ENCODE measurements at regions not wholly inside any gene's neighbourhood (a gene's known extent, or its start where the extent isn't known, plus 50 kb on each side); places are given as distances from the start of the nearest gene placed in this dataset.
A peak's percentile ranks its signal among the peaks of the same experiment; 100 is the strongest.

DNA sequence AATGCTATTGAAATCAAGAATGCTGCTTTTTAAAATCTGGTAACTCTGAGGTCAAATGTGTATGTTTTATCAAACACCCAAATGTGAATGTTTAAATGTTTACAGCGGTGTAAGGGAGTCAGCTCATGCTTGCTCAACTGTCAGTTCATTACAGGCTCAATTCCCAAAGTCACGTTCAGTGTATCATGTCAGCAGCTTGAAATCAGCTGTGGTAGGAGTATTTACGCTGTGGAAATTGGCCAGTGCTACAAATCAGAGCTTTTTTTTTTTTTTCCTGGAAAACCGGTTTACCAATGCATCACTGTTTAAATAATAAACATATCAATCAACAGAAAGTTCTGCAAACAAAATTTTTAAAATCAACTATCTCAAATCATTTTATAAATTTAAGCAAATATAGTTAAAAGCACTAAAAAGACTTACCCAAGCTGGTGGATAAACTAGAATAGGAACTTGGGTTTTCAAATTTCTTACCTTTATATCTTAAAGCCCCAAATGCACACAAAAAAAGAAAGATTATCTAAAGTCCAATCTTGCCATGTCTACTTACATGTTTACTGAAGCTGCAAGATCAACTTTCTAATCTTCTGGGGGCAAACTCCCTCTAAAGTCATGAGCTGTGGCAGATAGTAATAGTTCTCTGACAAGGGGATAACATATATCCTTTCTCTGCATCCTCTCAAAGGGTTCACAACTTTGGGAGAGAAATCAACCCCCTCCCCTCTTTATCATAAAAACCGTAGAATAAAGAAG lies 57.6 kb upstream of the GRAMD2B start:
- no peak overlapping the region for H3K4me3 ChIP-seq (ENCODE audit: low read depth, low read length)
- TF ChIP-seq, protein P1, sequence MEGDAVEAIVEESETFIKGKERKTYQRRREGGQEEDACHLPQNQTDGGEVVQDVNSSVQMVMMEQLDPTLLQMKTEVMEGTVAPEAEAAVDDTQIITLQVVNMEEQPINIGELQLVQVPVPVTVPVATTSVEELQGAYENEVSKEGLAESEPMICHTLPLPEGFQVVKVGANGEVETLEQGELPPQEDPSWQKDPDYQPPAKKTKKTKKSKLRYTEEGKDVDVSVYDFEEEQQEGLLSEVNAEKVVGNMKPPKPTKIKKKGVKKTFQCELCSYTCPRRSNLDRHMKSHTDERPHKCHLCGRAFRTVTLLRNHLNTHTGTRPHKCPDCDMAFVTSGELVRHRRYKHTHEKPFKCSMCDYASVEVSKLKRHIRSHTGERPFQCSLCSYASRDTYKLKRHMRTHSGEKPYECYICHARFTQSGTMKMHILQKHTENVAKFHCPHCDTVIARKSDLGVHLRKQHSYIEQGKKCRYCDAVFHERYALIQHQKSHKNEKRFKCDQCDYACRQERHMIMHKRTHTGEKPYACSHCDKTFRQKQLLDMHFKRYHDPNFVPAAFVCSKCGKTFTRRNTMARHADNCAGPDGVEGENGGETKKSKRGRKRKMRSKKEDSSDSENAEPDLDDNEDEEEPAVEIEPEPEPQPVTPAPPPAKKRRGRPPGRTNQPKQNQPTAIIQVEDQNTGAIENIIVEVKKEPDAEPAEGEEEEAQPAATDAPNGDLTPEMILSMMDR (IDR thresholded peaks at IDR 0.05; ENCODE audit: insufficient read depth, low read depth, low read length) = no peak
- DNase-seq (ENCODE audit: low read depth) = no peak

- no peak for DNase-seq (ENCODE audit: low read depth)
- no peak overlapping the region for H3K4me3 ChIP-seq (ENCODE audit: low read depth, low read length)
- TF ChIP-seq, protein P1 (IDR thresholded peaks at IDR 0.05; ENCODE audit: insufficient read depth, low read depth, low read length) = no peak
Measured at GRCh38 chr5:126366199-126366560, 57.0 kb upstream of the GRAMD2B start.

- DNase-seq (ENCODE audit: low read depth) = peak; percentile 82
- TF ChIP-seq, protein P1 (IDR thresholded peaks at IDR 0.05; ENCODE audit: insufficient read depth, low read depth, low read length) = no peak
- no peak overlapping the region for H3K4me3 ChIP-seq (ENCODE audit: low read depth, low read length)
Measured at GRCh38 chr5:126368239-126368812, 54.9 kb upstream of the GRAMD2B start.

DNA sequence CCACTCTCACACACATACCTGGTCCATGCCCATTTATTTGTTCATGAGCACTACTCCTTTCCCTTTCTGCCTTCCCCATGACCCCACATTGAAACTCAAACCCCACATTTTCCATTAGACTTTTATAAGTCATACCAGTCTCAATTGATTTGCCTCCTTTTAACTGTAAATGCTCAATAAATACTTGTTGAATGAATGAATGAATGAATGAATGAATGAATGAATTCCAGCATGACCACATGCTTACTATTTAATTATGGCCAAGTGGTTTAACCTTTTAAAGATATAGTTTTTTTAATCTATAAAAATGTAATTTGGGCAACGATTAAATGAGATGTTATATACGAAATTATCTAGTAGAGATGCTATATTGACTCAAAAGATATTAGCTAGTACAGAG lies 54.1 kb upstream of the GRAMD2B start:
- DNase-seq (ENCODE audit: low read depth) = no peak
- H3K4me3 ChIP-seq (ENCODE audit: low read depth, low read length) = no peak overlapping the region
- TF ChIP-seq, protein P1 (IDR thresholded peaks at IDR 0.05; ENCODE audit: insufficient read depth, low read depth, low read length) = no peak

- no peak overlapping the region for H3K4me3 ChIP-seq (ENCODE audit: low read depth, low read length)
- DNase-seq (ENCODE audit: low read depth) = no peak
- TF ChIP-seq, protein P1 (IDR thresholded peaks at IDR 0.05; ENCODE audit: insufficient read depth, low read depth, low read length) = no peak
Measured at GRCh38 chr5:126369995-126370731, 53.0 kb upstream of the GRAMD2B start.

DNA sequence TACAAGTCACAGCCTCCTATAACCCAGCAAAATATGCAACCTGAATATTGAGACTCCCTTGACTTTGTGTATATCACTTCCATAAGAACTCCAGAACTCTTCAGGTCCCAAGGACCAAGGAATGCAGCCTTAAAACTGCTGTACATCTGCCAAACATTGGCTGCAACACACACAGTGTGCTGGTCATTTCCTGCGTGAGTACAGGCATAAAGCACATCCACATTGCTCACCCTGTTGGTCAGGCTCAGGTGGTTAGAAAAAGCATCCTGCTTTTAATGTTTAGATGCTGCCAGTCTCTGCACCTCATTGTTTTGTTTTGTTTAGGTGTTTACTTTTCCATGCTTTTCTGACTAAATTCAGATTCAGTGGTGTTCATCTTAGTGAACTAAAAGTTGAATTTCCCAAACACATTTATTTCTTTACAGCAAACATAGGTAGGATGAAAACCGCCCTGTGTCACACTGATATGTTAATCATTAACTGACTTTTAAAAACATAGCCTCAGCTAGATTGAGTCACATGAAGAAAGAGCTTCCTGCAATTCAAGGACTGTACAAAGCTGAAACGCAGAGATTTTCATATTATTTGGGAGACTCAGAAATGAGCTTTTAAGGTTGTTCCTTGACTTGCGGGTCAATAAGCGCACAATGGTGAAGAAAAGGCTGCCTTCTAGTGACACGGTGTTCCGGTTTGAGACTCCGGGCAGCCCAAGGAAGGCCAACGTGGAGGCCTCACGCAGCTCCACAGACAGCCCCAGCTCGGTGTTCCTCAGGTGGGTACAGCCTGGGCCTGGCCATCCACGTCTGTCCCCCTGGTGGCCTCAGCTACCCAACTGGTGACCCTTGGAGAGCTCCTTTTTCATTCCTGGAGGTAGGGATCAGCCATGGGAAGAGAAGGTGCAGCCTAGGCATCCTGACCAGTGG lies 52.2 kb upstream of the GRAMD2B start:
- no peak overlapping the region for H3K4me3 ChIP-seq (ENCODE audit: low read depth, low read length)
- DNase-seq (ENCODE audit: low read depth) = no peak
- TF ChIP-seq, protein P1 (IDR thresholded peaks at IDR 0.05; ENCODE audit: insufficient read depth, low read depth, low read length) = no peak

Data from fibroblast of villous mesenchyme (primary cell).